Esophagus muscularis mucosa (tissue), 4 donors: ENCODE measurements at regions not wholly inside any gene's neighbourhood (a gene's known extent, or its start where the extent isn't known, plus 50 kb on each side); places are given as distances from the start of the nearest gene placed in this dataset.

Experiments used
- DNase-seq: peaks from one replicate; pipeline ENCODE4 v3.0.0-alpha.2; 2017; ENCODE audit errors: extremely low spot score
- H3K27ac ChIP-seq, 4 donors: fragments of 200-600 bp; sonication (generic); replicated peaks in 1 of 4; 1 replicate in 3 of 4; 2 replicates in 1 of 4; pipeline ENCODE4 v1.5.1; 2016 to 2019; ENCODE audit warnings: mild to moderate bottlenecking in 1 of 4
- H3K27me3 ChIP-seq, 4 donors: fragments of 200-600 bp; sonication (generic); one replicate each; pipeline versions ENCODE4 v1.5.1 to v1.6.0; 2016 to 2019
- H3K36me3 ChIP-seq, 4 donors: fragments of 200-600 bp; sonication (generic); one replicate each; pipeline ENCODE4 v1.5.1; 2016 to 2019
- H3K4me1 ChIP-seq, 4 donors: fragments of 200-600 bp; sonication (generic); one replicate each; pipeline ENCODE4 v1.5.1; 2016 to 2019
- H3K4me3 ChIP-seq, 4 donors: fragments of 200-600 bp; sonication (generic); 1 replicate in 2 of 4; 2 replicates in 2 of 4; pipeline ENCODE4 v1.5.1; 2016 to 2019; ENCODE audit warnings: mild to moderate bottlenecking in 4 of 4, moderate library complexity in 1 of 4
- H3K9me3 ChIP-seq, 4 donors: fragments of 200-600 bp; sonication (generic); 1 replicate in 3 of 4; 2 replicates in 1 of 4; pipeline ENCODE4 v1.5.1; 2016 to 2019
- CTCF ChIP-seq, 3 experiments: fragments of 200-600 bp in 2 of 3; fragments of 450-650 bp in 1 of 3; sonication (generic) in 2 of 3; IDR thresholded peaks; one replicate each; pipeline ENCODE4 v1.5.1; 2017 to 2019; ENCODE audit warnings: antibody characterized with exemption in 3 of 3, mild to moderate bottlenecking in 2 of 3, moderate library complexity in 1 of 3
- EP300 ChIP-seq: sonication (generic); formaldehyde crosslinking; IDR thresholded peaks from one replicate; pipeline ENCODE4 v1.6.1; 2017; ENCODE audit warnings: antibody characterized with exemption
- POLR2A ChIP-seq: fragments of 450-650 bp; IDR thresholded peaks from one replicate; pipeline ENCODE4 v1.6.1; 2017; ENCODE audit warnings: antibody characterized with exemption, moderate library complexity, mild to moderate bottlenecking, low read depth
- POLR2AphosphoS5 ChIP-seq, 2 donors: sonication (generic); formaldehyde crosslinking; IDR thresholded peaks; one replicate each; pipeline ENCODE4 v1.6.1; 2017; ENCODE audit warnings: antibody characterized with exemption in 2 of 2
- WGBS: methylation state at CpG from one replicate; pipeline ENCODE4 v1.1.5; 2018; 5-methylcytosine and 5-hydroxymethylcytosine counted together
- intact Hi-C: fragments of 100-400 bp; cut with DNase I; formaldehyde crosslinking; loops from one replicate; pipeline ENCODE4 v1.15.1; 2023

DNA sequence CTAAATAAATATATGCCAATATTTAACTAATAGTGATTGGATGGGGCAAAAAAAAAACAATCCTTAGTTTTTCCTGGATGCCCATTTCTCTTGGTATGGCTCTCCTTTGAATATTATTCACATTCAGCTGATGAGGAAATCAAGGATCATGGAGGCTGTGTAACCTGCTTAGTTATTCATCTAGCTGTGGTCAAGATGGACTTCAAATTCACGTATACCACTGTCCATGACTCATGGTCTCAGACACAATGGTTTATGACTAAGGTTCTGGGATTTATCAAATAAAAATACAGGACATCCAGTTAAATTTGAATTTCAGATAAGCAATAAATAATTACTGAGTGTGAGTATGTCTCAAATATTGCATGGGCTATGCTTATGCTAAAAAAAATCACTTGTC, 191.5 kb upstream of the CELF2 start:
- TF ChIP-seq CTCF (IDR thresholded peaks at IDR 0.05) (no peak), POLR2A (no peak), POLR2AphosphoS5 (IDR thresholded peaks at IDR 0.05) (no peak), EP300 (no peak)
- H3K4me3 ChIP-seq, result no peak overlapping the region
- DNase-seq, result no peak
- 56% methylated on average over 1 of the region's 1 CpG for WGBS
- H3K9me3 ChIP-seq, result no peaks in the 10 kb centered on the region
- peak overlapping the region; percentile 66 to 84 (median 82) for H3K27ac ChIP-seq
- intact Hi-C loops, result no loop called here
- H3K27me3 ChIP-seq, result no peaks in the 10 kb centered on the region
- H3K4me1 ChIP-seq, result peaks cover 53 to 83% (median 73%) of the 10 kb centered on the region in 4 donors
- H3K36me3 ChIP-seq, result no peaks in the 10 kb centered on the region

DNA sequence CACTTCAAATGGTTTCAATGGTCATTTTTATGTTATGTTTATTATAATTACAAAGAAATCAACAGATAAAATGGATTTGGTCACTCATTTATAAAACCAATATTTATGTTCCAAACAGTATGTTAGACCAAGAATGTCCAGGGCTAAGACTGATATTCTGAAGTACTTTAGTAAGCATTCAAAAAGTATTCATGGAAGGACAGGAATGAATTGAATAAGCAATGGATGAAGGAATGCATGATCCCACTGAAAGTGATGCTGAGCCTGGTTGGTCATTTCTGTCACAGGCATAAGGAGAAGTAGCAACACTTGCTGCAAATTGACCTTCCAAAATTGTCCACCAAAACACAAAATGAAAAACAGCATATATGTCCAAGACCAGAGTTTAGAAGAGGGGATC, 189.0 kb upstream of the CELF2 start:
- Histone ChIP-seq H3K27ac (peak overlapping the region in 2 of 4 donors; percentile 38 to 70), H3K36me3 (no peaks in the 10 kb centered on the region), H3K9me3 (no peaks in the 10 kb centered on the region), H3K27me3 (no peaks in the 10 kb centered on the region), H3K4me3 (no peak overlapping the region), H3K4me1 (peaks cover 36 to 72% (median 63%) of the 10 kb centered on the region in 4 donors)
- intact Hi-C loops, result no loop called here
- DNase-seq, result no peak
- no peak for TF ChIP-seq EP300

DNA sequence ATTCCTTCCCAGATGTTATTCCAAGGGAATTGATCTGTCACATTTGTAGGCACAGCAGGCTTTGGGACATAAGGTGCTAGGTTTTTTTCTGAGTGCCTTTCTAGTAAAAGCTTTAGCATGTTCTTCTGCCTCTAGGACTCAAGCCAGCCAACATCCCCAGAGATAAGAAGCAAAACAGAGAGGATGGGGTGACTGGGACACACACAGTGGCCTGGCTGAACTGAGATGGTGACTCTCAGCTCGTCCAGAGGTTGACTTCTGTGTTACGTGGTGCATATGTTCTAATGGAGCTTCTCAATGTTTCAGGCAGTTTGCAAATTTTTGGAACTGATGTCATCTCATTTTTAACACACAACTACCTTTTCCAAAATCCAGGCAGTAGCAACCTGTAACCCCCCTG, 188.1 kb upstream of the CELF2 start:
- DNase-seq, result no peak
- H3K27ac ChIP-seq, result peak overlapping the region; percentile 67 to 80 (median 73)
- TF ChIP-seq POLR2A, result no peak
- 72% methylated on average over 2 of the region's 2 CpGs for WGBS
- H3K9me3 ChIP-seq, result no peaks in the 10 kb centered on the region
- peaks cover 28 to 63% (median 54%) of the 10 kb centered on the region in 4 donors for H3K4me1 ChIP-seq
- H3K4me3 ChIP-seq, result no peak overlapping the region
- H3K27me3 ChIP-seq, result no peaks in the 10 kb centered on the region
- intact Hi-C loops, result no loop called here
- H3K36me3 ChIP-seq, result no peaks in the 10 kb centered on the region

- H3K27me3 ChIP-seq, result no peaks in the 10 kb centered on the region
- H3K4me1 ChIP-seq, result peaks cover 22 to 55% (median 46%) of the 10 kb centered on the region in 4 donors
- 18% methylated on average over 6 of the region's 6 CpGs for WGBS
Observed at GRCh38 chr10:10830293-10830986, 187.2 kb upstream of the CELF2 start.

DNA sequence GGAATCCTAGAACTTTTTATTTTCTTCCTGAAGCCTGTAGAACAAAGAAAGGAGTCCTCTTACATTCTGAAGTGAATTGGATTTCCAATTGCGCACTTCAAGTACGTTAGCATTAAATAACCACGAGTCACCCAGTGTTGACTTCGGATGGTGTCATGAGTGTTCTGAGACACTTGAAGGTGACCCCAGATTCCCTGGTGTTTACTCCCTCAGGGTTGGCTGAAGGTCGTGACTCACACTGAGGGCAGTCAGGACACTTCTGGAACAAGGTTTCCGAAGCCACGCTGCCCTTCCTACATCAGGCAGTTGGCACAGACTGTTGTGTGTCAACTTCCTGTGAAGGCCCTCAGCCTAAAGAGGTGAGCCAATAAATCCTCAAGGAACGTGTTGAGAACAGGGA, 186.6 kb upstream of the CELF2 start:
- WGBS, result 59% methylated on average over 8 of the region's 8 CpGs
- H3K9me3 ChIP-seq, result no peaks in the 10 kb centered on the region
- peak overlapping the region in 1 of 4 donors; percentile 5 for H3K4me3 ChIP-seq
- peak overlapping the region; percentile 67 to 80 (median 73) for H3K27ac ChIP-seq
- intact Hi-C loops, result no loop called here
- H3K36me3 ChIP-seq, result no peaks in the 10 kb centered on the region
- no peaks in the 10 kb centered on the region for H3K27me3 ChIP-seq
- peaks cover 17 to 48% (median 40%) of the 10 kb centered on the region in 4 donors for H3K4me1 ChIP-seq
- TF ChIP-seq EP300, result no peak
- peak; percentile 50 to 68 for TF ChIP-seq POLR2AphosphoS5 (IDR thresholded peaks at IDR 0.05)
- DNase-seq, result no peak

More at GRCh38 chr10:10830293-10830986, 187.2 kb upstream of the CELF2 start:
- TF ChIP-seq EP300, result no peak
- no peak for TF ChIP-seq CTCF (IDR thresholded peaks at IDR 0.05)
- TF ChIP-seq POLR2A, result no peak
- TF ChIP-seq POLR2AphosphoS5 (IDR thresholded peaks at IDR 0.05), result no peak
- Histone ChIP-seq H3K36me3 (no peaks in the 10 kb centered on the region), H3K27ac (peak overlapping the region; percentile 67 to 80 (median 73)), H3K9me3 (no peaks in the 10 kb centered on the region), H3K4me3 (peak overlapping the region; percentile 5 to 29 (median 10))
- intact Hi-C loops, result no loop called here
- DNase-seq, result no peak

- TF ChIP-seq POLR2A, result no peak
- no peak for TF ChIP-seq EP300
- TF ChIP-seq POLR2AphosphoS5 (IDR thresholded peaks at IDR 0.05), result no peak
- no peak for TF ChIP-seq CTCF (IDR thresholded peaks at IDR 0.05)
- no peak overlapping the region for H3K27ac ChIP-seq
- H3K27me3 ChIP-seq, result no peaks in the 10 kb centered on the region
- intact Hi-C loops, result no loop called here
- H3K4me3 ChIP-seq, result no peak overlapping the region
- H3K4me1 ChIP-seq, result peaks cover 17 to 33% (median 29%) of the 10 kb centered on the region in 4 donors
- whole genome bisulfite sequencing, result 97% methylated on average over 6 of the region's 6 CpGs
- peaks cover 0 to 4% (median 3%) of the 10 kb centered on the region in 4 donors for H3K9me3 ChIP-seq
- H3K36me3 ChIP-seq, result peaks cover 0 to 2% (median 0%) of the 10 kb centered on the region in 4 donors
- no peak for DNase-seq
Observed at GRCh38 chr10:10833955-10834354, 183.7 kb upstream of the CELF2 start.
